Stimulated activated CD8-positive, alpha-beta memory T cell treated with anti-CD3 and anti-CD28 coated beads, Interleukin-15, amount 100 ng/mL, for 48 hours (primary cell): ENCODE measurements at regions not wholly inside any gene's neighbourhood (a gene's known extent, or its start where the extent isn't known, plus 50 kb on each side); places are given as distances from the start of the nearest gene placed in this dataset.

Experiments
- DNase-seq, 2 donors: peaks; one replicate each; pipeline ENCODE4 v3.0.0-alpha.2; 2020; ENCODE audit warnings: low read depth in 2 of 2

DNA sequence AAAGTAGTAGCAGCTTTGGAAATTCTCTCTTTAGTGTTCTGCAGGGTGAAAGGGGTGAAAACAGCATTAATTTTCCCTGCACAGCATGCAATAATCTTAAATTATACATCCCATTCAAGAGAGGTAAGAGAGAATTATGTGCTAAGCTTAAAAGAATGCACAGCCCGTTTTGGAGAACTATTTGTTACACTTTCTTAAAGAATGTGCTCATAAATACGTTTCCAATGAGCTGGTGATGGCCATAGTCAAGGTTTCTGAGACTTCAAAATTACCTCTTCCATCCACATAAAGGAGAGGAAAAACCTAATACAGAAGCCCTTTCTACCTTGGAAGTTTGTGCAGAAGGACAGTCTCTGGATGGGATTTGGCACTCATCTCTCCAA is 766.7 kb upstream of the TENM3 start:
- DNase-seq, result no peak

DNA sequence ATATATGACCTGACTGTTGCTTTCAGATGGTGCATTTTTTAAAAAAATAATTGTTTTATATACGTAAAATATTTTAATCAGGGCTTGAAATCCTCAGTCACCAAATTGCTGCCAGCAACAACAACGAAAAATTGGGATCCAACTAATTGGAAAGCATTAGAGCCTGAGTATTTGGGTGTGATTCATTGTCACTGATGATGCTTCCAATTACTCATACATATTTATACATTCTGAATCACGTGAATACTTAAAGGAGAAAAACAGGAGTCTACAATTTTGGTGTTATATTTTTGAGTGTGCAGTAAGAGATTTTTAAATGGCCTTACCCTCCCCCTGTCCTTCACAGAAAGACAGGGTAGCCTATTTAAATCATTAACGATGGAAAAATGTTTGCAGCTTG is 765.6 kb upstream of the TENM3 start:
- DNase-seq, result no peak

- DNase-seq, result no peak
Measured at GRCh38 chr4:181478656-181479055, 764.5 kb upstream of the TENM3 start.

- DNase-seq, result no peak
Measured at GRCh38 chr4:181479141-181479540, 764.1 kb upstream of the TENM3 start.

GRCh38 chr4:181484396-181484795 is 758.8 kb upstream of the TENM3 start:
- no peak for DNase-seq

GRCh38 chr4:181488926-181489325 is 754.3 kb upstream of the TENM3 start:
- DNase-seq, result no peak

GRCh38 chr4:181498148-181498547 is 745.1 kb upstream of the TENM3 start:
- DNase-seq, result no peak

- no peak for DNase-seq
Measured at GRCh38 chr4:181502611-181503010, 740.6 kb upstream of the TENM3 start.

DNA sequence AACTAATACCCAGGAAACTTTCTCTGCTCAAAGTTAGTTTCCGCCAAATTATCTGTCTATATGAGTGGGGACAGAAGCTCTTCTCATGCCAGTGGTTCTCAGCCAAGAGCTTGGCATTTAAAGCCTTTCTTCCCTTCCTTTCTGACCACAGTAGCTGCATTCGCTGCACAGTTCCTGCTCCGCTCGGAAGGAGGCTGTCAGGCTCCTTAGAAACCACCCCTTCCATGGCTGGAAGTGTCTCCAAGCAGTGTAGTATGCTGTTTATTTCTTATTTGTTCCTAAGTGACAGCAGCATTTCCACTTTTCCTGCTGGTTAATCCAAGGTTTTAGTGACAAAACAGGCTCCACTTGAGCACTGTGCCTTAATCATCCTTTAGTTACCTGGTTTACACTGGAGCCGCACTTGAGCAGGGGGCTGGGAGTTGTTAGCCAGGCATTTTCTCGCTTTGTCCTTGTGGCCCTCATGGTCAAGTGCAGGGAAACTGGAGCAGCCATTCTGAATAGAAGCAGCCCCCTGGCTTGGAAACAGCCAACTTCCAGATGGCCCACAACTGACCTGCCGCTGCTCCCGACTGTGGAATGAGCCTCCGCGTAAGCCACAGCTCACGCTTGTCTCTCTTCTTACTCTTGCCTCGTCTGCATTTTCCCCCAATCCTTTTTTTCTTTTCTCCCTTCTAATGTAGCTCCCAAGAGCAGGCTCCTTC is 739.4 kb upstream of the TENM3 start:
- DNase-seq, result no peak

GRCh38 chr4:181504924-181505323 is 738.3 kb upstream of the TENM3 start:
- DNase-seq, result no peak

DNA sequence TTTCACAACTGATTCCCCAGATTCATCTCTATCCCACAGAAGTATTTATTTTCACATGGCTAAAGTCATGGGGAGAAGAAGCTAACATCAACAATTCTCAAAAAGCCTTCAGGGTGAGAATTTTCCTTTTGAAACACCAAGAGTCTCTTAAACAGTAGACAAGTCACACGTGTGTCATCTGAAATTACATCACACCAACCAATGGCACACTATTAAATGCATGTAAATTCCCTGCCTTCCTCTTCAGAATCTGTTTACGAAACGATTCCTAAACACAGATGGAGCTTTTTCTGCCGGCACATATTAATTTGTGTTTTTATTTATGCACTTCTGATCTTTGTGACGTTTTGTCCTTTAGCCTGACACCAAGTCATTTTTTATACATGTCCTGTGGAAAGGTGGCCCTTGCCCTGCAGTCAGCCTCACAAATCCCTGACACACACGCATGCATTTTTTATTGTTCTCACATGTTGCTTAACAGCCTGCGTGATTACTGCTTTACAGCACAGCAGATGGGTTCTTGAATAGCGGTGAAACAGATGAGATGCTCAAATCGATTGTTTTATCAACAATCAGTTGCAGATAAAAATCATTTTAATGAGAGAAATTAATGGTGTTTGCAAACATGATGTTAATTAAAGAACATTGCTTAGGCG is 735.9 kb upstream of the TENM3 start:
- no peak for DNase-seq

GRCh38 chr4:181507938-181508337 is 735.3 kb upstream of the TENM3 start:
- DNase-seq, result no peak

- DNase-seq, result no peak
Measured at GRCh38 chr4:181508601-181509000, 734.6 kb upstream of the TENM3 start.

DNA sequence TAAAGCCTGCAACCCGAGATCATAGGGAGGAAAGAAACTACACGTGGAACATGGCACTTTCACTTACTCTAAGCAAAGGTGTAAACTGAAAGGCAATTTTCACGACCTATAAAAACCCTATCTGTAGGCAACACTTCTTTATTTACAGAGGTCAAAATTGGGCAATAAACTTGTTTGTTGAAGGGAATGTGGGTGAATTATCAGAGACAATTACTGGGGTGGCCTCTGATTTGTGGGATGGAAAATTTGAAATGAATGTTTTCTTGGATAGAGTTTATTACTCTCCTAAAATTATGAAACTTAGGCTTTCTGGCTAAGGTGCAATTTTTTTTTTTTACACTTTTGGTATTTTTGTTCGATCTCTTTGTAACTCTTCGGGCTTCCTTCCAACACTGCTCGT is 734.1 kb upstream of the TENM3 start:
- no peak for DNase-seq

GRCh38 chr4:181517491-181517890 is 725.7 kb upstream of the TENM3 start:
- no peak for DNase-seq

DNA sequence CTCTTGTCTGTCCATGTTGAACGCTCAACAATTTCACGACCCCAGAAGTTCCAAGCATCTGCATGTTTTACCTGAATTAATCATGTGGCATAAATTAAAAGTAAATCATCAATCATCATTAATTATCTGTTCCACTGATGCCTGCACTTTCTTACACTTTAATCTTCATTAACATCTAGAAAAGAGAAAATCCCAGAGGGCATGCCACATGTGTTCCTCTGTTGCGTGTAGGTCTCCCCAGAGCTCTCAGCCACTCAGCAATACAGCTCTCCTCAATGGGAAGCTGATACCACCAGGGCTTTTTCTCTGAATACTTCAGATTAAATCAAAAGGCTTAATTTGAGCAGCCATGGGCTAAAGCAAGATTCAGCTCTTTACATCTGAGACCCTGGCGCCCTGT is 722.4 kb upstream of the TENM3 start:
- DNase-seq, result no peak

- DNase-seq, result no peak
Measured at GRCh38 chr4:181523973-181524372, 719.2 kb upstream of the TENM3 start.

DNA sequence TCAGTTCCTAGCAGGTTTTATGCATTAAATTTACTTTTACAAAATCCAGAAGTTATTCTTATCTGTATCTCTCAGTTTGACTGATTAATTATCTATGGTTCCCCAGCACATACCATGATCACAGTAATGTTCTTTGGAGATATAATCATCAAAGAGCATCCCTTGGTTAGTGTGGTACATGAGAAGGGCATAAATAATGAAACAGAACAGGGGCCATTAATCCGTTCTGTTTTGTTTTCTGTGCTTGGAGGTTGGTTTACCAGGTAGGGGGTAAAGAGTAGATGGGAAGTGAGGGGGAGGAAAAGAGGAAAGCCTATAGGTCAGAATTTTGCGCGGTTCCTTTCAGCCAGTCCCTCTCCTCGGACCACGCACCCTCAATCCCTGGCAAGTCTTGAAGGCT is 718.7 kb upstream of the TENM3 start:
- DNase-seq, result no peak

DNA sequence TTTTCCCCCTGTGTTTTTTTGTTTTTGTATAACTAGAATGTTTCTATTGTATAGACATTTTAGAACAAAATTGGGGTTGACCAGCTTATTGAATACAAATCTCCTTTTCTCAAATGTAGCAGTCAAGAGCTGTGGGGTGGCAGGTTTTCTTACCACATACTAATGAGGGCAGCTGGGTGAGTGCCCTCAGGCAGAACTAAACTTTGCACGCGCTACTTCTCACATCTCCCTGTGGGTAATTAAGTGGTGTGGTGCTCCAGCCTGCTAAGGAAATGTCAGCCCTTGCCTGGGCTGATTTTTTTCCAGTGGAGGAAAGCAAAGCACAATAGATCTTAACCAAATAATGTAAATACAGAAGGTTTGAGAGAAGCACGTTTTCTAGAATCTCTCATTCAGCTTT is 717.6 kb upstream of the TENM3 start:
- no peak for DNase-seq

DNA sequence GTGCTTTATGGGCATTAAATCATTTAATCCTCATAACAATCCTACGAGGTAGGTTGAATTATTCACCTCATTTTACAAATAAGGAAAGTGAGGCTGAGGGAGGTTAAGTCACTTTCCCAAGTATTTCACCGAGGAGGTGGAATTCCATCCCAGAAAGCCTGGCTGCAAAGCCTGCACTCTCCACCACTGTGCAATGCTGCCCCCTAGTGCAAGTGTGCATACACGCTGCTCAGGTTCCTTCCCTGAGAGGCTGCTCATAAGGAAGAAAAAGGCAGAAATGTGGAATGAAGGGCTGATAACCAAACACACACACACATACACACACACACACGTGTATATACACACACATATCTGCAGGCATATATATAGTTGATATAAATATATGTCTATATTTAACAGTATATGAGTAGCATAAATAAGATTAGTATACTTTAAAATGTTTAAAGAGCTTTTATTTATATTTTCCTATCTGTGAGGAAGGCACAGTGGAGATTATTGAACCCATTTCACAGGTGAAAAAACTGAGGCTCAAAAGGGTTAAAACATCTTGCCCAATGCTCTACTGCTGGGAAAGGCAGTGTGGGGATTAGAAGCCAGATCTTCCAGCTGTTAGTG is 714.5 kb upstream of the TENM3 start:
- no peak for DNase-seq

- DNase-seq, result no peak
Measured at GRCh38 chr4:181529537-181529936, 713.7 kb upstream of the TENM3 start.

GRCh38 chr4:181536196-181536746 is 706.9 kb upstream of the TENM3 start:
- DNase-seq, result no peak

GRCh38 chr4:181536811-181537434 is 706.3 kb upstream of the TENM3 start:
- DNase-seq, result no peak
